Esophagus squamous epithelium (tissue), 5 donors: ENCODE measurements at regions not wholly inside any gene's neighbourhood (a gene's known extent, or its start where the extent isn't known, plus 50 kb on each side); places are given as distances from the start of the nearest gene placed in this dataset.

Source experiments
- DNase-seq: peaks from one replicate; lab custom pipeline; 2025; lab: John Stamatoyannopoulos, UW
- H3K27ac ChIP-seq, 4 donors: fragments of 200-600 bp; sonication (generic); one replicate each; pipeline ENCODE4 v1.5.1; 2016 to 2019; ENCODE audit warnings: mild to moderate bottlenecking in 1 of 4
- H3K27me3 ChIP-seq, 4 donors: fragments of 200-600 bp; sonication (generic); 1 replicate in 3 of 4; 2 replicates in 1 of 4; pipeline versions ENCODE4 v1.5.1 to v1.6.0; 2017 to 2021; ENCODE audit warnings: antibody characterized with exemption in 1 of 4
- H3K36me3 ChIP-seq, 3 donors: fragments of 200-600 bp; sonication (generic); one replicate each; pipeline ENCODE4 v1.5.1; 2016 to 2019
- H3K4me1 ChIP-seq, 3 donors: fragments of 200-600 bp; sonication (generic); one replicate each; pipeline ENCODE4 v1.5.1; 2017 to 2019
- H3K4me3 ChIP-seq, 4 donors: fragments of 200-600 bp; sonication (generic); 1 replicate in 3 of 4; 2 replicates in 1 of 4; pipeline ENCODE4 v1.5.1; 2016 to 2019; ENCODE audit warnings: mild to moderate bottlenecking in 2 of 4, moderate library complexity in 1 of 4
- H3K9me3 ChIP-seq, 3 donors: fragments of 200-600 bp; sonication (generic); one replicate each; pipeline ENCODE4 v1.5.1; 2016 to 2019
- POLR2A ChIP-seq, 4 donors: fragments of 450-650 bp; IDR thresholded peaks; one replicate each; pipeline ENCODE4 v1.6.1; 2017; ENCODE audit warnings: antibody characterized with exemption in 4 of 4, mild to moderate bottlenecking in 4 of 4, moderate library complexity in 3 of 4
- WGBS, 2 donors: methylation state at CpG; one replicate each; pipeline ENCODE4 v1.1.5; 2018; 5-methylcytosine and 5-hydroxymethylcytosine counted together
- intact Hi-C: fragments of 100-400 bp; cut with DNase I; formaldehyde crosslinking; loops from one replicate; pipeline ENCODE4 v1.15.0; 2022
- TF ChIP-seq, protein P1 (sequence below), 6 experiments: fragments of 450-650 bp in 4 of 6; fragments of 200-600 bp in 2 of 6; sonication (generic) in 2 of 6; IDR thresholded peaks; one replicate each; pipeline ENCODE4 v1.5.1; 2016 to 2019; ENCODE audit warnings: antibody characterized with exemption in 6 of 6, mild to moderate bottlenecking in 4 of 6, moderate library complexity in 4 of 6
- donor health status: DM: yes; HTN: yes; CAD: no.

DNA sequence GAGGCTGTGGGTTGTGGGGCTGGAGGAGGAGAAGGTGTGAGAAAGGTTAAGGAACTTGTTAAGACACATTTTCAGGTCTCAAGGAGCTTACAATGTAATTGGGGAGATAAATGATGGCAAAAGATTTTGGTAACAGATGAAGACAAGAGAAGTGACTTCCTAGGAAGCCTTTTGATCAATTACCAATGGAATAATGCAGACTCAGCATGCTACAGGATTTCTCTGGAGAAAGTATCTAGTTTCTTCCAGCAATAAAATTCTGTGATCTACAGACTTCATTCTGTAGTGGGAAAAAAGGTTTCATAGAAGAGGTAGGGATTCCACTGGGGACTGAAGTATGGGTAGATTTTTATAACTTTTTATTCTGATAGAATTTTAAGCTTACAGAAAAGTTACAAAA, 184.2 kb upstream of the RHOBTB1 start:
- Histone ChIP-seq H3K4me3 (no peak overlapping the region), H3K4me1 (peaks cover 0 to 6% (median 0%) of the 10 kb centered on the region in 3 donors), H3K36me3 (no peaks in the 10 kb centered on the region), H3K27me3 (no peaks in the 10 kb centered on the region), H3K27ac (no peak overlapping the region), H3K9me3 (no peaks in the 10 kb centered on the region)
- intact Hi-C loops, result no loop called here
- TF ChIP-seq POLR2A (IDR thresholded peaks at IDR 0.05), result no peak
- TF ChIP-seq, protein P1, sequence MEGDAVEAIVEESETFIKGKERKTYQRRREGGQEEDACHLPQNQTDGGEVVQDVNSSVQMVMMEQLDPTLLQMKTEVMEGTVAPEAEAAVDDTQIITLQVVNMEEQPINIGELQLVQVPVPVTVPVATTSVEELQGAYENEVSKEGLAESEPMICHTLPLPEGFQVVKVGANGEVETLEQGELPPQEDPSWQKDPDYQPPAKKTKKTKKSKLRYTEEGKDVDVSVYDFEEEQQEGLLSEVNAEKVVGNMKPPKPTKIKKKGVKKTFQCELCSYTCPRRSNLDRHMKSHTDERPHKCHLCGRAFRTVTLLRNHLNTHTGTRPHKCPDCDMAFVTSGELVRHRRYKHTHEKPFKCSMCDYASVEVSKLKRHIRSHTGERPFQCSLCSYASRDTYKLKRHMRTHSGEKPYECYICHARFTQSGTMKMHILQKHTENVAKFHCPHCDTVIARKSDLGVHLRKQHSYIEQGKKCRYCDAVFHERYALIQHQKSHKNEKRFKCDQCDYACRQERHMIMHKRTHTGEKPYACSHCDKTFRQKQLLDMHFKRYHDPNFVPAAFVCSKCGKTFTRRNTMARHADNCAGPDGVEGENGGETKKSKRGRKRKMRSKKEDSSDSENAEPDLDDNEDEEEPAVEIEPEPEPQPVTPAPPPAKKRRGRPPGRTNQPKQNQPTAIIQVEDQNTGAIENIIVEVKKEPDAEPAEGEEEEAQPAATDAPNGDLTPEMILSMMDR (IDR thresholded peaks at IDR 0.05), result no peak
- DNase-seq, result no peak

DNA sequence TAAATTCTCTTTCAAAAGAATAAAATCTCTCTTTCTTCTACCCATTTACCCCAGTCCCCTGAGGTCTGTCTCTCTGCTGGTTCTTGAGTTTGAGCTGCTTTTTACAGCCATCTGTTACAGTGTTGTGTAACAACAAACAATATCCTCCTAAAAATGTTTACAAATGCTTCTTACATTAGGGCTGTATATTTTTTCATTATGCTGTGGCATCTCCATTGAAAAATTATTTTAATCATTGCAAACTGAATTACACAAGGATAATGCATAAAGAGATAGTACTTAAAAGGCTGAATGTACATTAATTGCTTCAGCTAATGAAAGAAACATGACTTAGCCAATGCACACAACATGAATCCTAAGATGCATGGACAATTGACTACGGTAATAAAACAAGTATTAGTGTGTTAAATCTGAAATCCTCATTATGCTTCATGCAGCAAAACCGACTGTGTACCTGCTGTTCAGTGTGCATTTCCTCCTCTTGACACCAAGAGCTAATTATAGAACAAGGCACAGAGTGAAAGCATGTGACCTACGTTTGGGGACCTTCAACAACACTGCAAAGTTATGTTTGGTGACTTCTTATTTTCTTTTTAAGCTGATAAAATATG, 181.7 kb upstream of the RHOBTB1 start:
- 52 to 65% methylated on average over 3 of the region's 3 CpGs for WGBS, 2 donors
- Histone ChIP-seq H3K27me3 (no peaks in the 10 kb centered on the region), H3K9me3 (no peaks in the 10 kb centered on the region), H3K27ac (no peak overlapping the region), H3K36me3 (no peaks in the 10 kb centered on the region), H3K4me3 (no peak overlapping the region), H3K4me1 (peaks cover 0 to 2% (median 0%) of the 10 kb centered on the region in 3 donors)
- intact Hi-C loops, result no loop called here
- no peak for TF ChIP-seq POLR2A (IDR thresholded peaks at IDR 0.05)
- TF ChIP-seq, protein P1 (IDR thresholded peaks at IDR 0.05), result no peak
- no peak for DNase-seq

DNA sequence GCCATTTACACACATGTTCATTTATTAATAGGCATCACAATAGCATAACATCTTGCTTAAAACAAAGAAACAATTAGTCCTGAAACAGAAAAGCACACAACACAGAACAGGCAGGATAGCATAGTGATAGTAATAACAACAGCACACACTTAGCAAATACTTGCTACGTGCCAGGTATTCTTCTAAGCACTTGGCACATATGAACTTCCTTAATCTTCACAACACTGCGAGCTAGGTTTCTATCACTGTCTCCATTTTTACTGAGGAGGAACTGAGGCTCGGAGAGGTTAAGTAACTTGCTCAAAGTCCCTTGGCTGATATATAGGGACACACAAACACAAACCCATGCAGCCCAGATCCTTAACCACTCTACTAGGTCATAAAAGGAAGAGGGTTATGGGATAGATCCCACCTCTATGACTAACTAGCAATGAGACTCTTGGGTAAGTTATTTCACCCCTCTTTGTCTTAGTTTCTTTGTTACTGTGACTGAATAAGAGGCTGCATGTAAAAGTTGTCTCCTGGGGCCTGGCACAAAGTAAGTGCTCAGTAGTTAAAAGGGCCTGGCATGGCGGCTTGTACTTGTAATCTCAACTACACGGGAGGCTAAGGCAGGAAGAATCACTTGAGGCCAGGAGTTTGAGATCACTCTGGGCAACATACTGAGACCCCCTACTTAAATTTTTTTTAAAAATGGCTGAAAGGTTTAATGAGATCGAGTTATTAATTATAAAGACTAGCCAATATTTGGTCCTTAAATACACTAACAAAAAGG, 181.0 kb upstream of the RHOBTB1 start:
- 68 to 72% methylated on average over 6 of the region's 6 CpGs for WGBS, 2 donors
- no peak for DNase-seq
- H3K27me3 ChIP-seq, result no peaks in the 10 kb centered on the region
- H3K36me3 ChIP-seq, result no peaks in the 10 kb centered on the region
- TF ChIP-seq, protein P1 (IDR thresholded peaks at IDR 0.05), result no peak
- TF ChIP-seq POLR2A (IDR thresholded peaks at IDR 0.05), result no peak
- H3K4me1 ChIP-seq, result no peaks in the 10 kb centered on the region
- H3K27ac ChIP-seq, result no peak overlapping the region
- H3K9me3 ChIP-seq, result no peaks in the 10 kb centered on the region
- intact Hi-C loops, result no loop called here
- H3K4me3 ChIP-seq, result no peak overlapping the region

DNA sequence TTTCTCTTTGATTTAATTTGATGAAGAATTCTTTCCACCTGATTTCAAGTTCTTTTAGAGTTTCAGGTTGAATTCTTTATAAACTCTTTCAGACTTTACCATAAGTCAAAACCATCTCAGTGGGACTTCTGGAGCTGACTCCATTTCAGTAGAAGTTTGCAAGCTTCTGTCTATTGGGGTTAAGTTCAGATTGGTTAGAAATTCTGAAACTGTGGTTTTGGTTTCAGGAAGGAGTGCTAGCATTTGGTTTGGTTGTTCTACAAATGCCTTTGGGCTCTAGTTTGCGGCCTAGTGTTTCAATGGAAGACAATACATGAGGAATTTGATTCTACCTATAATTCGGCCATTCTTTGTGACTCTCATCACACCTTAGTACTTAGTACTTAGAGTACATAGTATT, 176.8 kb upstream of the RHOBTB1 start:
- WGBS, 2 donors, result 73 to 86% methylated on average over 2 of the region's 2 CpGs
- H3K9me3 ChIP-seq, result no peaks in the 10 kb centered on the region
- H3K27me3 ChIP-seq, result no peaks in the 10 kb centered on the region
- intact Hi-C loops, result no loop called here
- H3K36me3 ChIP-seq, result no peaks in the 10 kb centered on the region
- no peak overlapping the region for H3K4me3 ChIP-seq
- TF ChIP-seq POLR2A (IDR thresholded peaks at IDR 0.05), result no peak
- TF ChIP-seq, protein P1 (IDR thresholded peaks at IDR 0.05), result no peak
- no peaks in the 10 kb centered on the region for H3K4me1 ChIP-seq
- H3K27ac ChIP-seq, result no peak overlapping the region
- no peak for DNase-seq

DNA sequence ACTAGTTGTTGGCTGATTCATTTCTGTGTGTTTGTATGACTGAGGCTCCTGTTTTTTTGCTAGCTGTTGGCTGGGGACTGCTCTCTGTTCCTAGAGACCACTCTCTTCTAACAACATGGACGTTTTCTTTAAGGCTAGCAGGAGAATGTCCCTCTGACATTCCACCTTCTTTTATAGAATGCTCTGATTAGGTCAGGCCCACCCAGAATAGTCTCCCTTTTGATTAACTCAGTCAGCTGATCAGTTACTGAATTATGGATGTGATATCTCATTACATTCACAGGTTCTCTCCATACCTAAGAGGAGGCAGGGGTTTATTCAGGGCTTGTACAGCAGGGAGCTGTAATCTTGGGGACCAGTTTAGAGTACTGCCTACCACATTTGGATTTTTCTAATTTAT, 175.6 kb upstream of the RHOBTB1 start:
- H3K27ac ChIP-seq, result no peak overlapping the region
- WGBS, 2 donors, result 64 to 67% methylated on average over 1 of the region's 1 CpG
- no peak for DNase-seq
- H3K9me3 ChIP-seq, result no peaks in the 10 kb centered on the region
- TF ChIP-seq, protein P1 (IDR thresholded peaks at IDR 0.05), result no peak
- no peak for TF ChIP-seq POLR2A (IDR thresholded peaks at IDR 0.05)
- no peaks in the 10 kb centered on the region for H3K36me3 ChIP-seq
- H3K4me3 ChIP-seq, result no peak overlapping the region
- no peaks in the 10 kb centered on the region for H3K4me1 ChIP-seq
- intact Hi-C loops, result no loop called here
- H3K27me3 ChIP-seq, result no peaks in the 10 kb centered on the region
